GM18508 (cell line): ENCODE measurements at regions not wholly inside any gene's neighbourhood (a gene's known extent, or its start where the extent isn't known, plus 50 kb on each side); places are given as distances from the start of the nearest gene placed in this dataset.
"Not testable (repeated sequence)": the region's sequence is repeated elsewhere in the genome, so short reads cannot be mapped to it uniquely, and the experiment has no call there.

ENCODE experiments used
- ATAC-seq: cut with Tn5 transposase; IDR thresholded peaks from one replicate; pipeline ENCODE4 v1.9.1; 2021; ENCODE audit warnings: moderate number of reproducible peaks; ENCODE audit not compliant: insufficient read depth, unreplicated experiment

DNA sequence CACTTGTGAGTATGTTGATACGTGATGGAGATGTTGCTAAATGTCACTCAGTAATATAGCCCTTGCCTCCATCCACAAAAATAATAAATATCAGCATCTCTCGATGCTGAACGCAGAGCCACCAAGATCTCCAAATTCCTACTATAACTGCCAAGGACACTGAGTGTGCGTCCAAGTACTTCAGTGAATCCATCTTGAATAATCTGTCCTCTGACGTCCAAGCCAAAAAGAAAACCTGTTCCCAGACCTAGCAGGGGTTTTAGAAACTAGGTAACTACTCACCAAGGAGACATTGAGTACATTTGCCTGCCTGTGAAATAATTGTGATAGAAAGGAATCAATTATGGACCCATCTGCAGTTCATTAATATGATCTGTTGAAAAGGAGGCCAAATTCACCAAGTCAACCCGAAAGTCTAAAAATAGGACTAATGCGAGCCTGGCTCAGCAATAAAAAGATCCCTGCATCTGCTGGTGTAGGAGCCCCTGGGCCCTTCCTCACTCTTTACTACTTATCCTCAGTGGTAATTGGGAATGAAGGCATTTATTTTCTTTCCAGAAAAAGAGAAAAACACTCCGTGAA lies 226.9 kb upstream of the IRF2BP2 start:
- no peak for ATAC-seq

DNA sequence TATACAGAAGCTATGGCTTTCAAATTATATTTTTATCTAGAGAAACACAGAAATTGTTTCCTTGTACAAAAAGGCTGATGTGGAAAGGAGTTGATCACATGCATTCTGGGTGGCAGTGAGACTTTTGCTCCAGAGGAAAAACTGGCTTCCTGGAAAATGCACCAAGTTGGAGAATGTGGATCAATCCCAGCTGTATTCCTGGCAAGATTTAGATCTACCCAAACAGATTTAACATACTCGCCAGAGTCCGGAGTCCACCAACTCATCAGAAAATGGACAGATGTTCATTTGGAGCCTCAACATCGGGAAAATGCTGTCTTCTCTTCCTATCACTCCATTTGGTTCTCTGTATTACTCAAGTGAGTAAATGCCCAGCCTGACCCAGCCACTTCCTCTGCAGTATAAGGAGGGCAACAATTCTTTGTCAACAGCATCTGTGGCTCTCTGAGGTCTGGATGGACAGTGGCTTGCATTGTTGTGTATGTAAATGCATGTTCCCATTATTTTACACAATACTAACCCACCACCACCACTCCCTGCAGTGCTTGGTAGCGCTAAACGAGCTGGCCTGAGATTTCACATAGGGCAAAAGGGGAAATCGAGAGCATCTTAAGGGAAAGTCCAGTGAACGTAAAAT lies 226.2 kb upstream of the IRF2BP2 start:
- ATAC-seq: no peak

DNA sequence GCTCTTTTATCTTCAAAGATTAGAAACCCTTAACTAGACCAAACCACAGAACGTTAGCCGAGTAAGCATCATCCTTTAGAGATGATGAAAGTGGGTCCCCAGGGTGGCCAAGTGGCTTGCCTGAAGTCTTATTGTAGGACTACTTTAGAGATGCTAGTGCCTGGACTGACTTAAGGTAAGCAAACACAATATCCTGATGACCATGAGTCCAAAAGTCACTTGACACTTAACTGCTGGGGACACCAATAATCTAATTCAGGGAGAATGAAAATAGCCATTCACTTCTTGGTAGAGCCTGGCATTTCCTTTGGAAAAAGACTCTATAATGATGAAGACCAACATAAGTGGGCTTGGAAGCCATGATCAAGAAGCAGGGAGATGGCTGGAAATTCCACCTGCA lies 225.3 kb upstream of the IRF2BP2 start:
- no peak for ATAC-seq

DNA sequence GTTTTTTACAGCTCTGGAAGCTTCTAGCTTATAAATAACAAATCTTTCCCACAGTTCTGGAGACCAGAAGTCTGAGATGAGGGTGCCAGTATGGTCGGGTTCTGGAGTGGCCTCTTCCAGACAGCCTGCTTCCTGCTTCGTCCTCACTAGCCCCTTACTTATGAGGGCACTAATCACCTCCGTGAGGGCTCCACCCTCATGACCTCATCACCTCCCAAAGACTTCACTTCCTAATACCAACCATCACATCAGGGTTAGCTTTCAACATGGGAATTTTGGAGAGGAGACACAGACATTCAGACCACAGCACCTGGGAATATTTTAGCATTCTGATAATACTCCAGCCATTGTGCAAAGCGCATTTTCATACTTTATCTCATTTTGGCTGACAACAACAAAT lies 223.7 kb upstream of the IRF2BP2 start:
- ATAC-seq: no peak

DNA sequence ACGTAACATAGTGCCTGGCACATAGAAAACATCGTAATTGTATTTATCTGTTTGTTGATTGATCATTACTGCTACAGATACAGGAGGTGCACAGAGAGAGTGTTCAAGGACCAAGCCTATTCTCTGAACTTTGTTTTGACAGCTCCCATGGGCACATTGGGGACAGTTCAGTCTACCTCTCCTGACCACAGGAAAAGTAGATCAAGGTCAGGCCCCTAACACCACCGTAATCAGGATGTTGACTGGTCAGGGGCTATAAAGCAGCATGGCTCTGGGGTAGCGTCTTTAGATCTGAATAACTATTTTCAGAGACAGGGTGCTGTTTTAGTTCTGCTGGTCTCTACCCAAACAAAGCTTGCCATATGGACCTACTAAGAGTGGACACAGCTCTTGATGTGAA lies 223.1 kb upstream of the IRF2BP2 start:
- no peak for ATAC-seq

DNA sequence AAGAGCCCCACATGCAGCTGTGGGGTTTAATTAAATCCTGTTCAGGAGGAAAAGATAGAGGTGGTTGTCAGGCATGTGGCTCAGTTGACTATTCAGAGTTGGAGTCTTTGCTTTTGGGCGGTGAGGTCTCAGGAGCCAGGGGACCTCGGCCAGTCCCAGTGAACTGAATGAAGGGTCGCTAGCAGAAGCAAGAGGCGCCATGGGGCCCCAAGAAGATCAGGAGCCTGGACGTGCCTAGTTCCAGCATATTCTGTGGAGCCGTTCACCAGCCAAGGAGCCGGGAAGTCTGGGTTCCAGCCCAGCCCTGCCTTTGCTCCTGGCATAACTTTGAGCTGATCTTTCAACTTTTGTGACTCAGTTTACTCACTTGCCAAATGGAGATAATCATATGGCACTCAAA lies 217.7 kb upstream of the IRF2BP2 start:
- ATAC-seq: no peak

DNA sequence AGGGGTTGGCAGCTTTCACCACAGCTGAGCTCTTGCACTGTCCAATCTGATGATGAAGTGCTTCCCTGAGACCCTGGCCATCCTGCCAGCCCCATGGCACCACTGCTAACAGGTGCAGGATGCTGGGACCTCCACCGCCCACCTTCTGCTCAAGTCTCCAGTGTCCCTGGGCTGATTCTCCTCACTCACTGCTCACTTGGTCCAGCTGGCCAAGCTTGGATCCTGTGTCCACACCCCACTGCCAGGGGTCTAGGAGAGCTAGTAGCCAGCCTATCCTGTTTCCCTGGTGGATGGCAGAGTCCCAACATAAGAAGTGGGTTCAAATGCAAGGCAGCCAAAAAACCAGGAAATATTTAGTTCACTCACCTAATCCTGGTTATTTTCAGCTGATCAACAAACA lies 217.2 kb upstream of the IRF2BP2 start:
- ATAC-seq: no peak

DNA sequence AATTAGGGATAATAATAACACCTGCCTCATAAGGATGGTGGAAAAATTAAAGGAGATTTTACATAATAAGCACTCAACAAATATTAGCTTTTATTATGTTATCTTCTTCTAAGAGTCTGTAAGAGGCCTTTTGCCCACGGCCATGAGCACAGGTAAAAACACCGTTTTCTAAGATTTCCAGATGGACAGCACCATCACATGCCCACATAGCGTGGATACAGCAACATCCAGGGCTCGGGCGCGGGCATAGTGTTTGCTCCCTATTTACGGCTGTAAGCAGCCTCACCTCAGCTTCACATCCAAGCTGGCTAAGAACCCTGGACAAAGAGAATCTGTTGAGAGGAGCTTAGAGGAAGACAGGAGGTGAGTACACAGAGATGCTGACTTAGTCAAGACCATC lies 216.4 kb upstream of the IRF2BP2 start:
- no peak for ATAC-seq

DNA sequence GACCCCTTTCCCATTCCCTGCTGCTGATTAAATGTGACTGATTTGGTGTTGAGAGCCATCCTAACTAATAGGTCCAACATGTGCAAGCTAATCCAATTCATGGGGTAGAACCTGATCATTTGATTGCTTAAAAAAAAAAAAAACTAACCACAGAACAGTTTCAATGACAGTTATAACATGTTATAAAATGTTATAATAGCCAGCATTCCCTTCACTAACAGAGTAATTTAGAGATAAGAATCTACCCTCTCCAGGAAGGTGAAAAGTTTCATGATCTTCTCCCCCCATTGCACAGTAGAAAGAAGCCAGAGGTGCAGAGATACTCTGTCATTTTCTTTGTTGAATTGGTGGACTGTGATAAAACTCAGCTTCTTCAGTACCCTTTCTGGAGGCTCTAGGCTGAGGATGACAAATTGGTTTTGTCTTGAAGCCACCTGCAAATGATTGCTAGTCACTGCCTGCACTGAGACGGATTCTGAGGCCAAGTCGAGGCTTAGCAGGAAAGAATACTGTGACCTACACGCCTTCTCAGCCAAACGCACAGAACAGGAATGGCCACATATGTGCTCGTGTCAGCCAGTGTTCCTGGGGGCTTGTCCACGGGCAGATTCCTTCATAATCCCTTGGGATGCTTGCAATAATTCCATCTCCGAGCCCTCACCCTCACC lies 215.7 kb upstream of the IRF2BP2 start:
- ATAC-seq: no peak

DNA sequence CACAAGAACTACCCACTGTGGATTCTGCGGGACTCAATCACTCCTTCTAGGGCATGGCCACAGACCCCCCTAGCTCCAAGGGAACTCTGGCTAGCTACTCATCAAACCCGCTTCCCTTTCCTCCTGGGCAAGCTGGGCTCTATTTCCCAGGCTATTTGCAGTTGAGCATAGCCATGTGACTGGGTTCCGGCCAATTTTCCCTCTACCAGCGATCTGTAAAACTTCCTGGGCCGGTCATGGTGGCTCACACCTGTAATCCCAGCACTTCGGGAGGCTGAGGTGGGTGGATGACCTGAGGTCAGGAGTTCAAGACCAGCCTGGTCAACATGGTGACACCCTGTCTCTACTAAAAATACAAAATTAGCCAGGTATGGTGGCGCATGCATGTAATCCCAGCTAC lies 214.9 kb upstream of the IRF2BP2 start:
- not testable (repeated sequence) for ATAC-seq

DNA sequence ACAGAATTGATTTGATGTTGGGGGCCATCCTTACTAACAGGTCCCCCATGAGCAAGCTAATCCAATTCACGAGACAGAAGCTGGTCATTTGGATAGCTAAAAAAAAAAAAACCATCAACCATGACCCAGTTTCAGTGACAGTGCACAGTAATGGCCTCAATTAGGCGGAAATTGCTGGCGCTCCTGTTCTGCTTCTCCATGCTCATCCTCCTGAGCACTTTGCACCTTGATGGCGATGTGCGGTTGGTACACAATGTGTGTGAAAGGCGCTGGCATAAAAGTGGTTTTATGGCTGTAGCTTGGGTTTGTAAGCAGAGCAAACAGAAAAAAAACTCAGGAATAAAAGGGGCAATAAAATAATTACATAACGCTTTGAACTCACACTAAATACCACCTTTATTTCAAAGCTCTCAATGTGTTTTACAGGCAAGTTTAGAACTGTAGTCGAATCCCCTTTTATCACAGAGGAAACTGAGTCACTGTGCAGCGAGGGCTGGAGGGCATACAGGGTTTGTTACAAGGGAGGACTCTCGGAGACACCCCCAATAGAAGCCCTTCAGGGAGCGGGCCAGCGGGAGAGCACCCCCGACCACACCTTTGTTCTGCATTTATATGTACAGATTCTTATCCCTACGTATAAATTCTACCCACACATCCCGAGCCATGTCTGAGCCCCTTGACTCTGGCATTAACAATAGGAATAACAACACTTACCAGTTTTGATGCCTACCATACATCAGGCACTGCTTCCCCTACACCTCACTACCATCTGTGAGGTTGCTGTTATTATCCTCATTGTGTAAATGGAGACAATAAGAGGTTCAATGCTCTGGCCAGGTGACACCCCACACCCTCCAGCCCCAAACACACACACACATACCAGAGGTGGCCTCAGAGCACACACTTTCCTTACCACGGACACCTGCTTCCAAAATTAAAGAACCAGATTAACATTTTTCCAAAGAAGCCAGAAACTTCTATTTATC lies 213.5 kb upstream of the IRF2BP2 start:
- ATAC-seq: no peak

DNA sequence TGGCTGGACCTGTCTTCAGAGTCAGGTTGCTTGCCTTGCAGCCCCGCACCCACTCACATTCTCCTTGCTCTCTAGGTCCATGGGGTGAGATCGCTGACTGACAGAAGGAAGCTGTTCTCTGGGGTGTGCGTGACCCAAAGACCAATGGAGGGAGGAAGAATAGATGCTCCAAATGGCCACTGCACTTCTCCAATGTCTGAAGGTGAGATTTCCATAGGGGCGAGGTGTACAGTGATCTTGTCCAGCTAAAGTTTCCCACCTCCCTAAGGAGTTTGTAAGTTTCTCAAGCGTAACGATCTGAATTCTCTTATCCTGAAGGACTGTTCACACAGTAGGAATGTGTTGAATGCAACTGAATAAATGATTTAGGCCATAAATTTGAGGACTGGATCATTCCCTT lies 211.9 kb upstream of the IRF2BP2 start:
- ATAC-seq: no peak

DNA sequence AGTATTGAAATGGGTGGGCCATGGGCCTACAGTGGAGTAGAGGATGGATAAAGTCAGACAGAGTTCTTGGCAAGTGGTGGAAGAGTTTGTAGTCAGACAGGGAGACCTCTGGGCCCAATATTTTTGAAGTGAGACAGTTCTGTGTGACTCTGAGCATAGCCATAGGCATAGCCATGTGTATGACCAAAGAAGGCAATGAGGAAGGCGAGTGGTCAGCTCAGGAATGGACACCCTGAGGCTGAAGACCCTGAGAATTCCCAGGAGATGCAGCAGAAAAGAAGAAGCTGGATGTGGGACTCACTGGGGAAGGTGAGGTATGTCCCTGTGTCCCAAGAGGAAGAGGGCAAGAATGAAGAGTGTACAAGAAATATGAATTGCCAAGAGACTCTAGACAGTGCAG lies 210.6 kb upstream of the IRF2BP2 start:
- ATAC-seq: no peak

DNA sequence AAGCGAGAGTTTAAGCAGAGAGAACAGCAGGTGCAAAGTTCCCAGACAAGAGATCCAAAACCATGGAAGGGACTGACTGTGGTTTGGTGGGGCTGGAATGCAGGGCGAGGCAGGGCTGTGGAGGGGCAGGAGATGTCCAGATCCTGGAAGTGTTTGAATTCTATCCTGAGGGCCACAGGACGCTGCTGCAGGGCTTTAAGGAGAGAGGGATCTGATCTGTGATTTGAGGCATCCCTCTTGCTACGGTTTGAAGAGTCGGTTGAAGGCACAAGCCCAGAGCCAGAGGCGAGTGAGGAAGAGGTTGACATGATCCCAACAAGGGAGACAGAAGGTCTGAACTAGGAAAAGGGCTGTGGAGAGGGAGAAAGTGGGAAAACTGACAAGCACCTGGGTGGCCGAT lies 209.9 kb upstream of the IRF2BP2 start:
- ATAC-seq: not testable (repeated sequence)

DNA sequence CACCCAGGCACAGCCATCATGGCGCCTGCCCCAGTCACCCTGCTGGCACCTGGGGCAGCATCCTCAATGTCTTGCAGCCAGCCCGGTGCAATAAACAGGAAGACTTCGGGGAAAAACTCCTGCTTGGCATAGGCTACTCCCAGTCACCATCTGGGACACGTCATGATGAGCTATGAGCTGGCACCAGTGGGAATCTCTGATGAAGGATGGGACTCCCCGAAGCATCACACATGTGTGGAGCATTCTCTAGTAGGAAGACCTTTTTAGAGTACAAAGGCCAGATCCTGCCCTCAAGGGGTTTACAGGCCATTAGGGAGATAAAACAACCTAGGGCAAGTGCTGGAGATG lies 208.0 kb upstream of the IRF2BP2 start:
- not testable (repeated sequence) for ATAC-seq

DNA sequence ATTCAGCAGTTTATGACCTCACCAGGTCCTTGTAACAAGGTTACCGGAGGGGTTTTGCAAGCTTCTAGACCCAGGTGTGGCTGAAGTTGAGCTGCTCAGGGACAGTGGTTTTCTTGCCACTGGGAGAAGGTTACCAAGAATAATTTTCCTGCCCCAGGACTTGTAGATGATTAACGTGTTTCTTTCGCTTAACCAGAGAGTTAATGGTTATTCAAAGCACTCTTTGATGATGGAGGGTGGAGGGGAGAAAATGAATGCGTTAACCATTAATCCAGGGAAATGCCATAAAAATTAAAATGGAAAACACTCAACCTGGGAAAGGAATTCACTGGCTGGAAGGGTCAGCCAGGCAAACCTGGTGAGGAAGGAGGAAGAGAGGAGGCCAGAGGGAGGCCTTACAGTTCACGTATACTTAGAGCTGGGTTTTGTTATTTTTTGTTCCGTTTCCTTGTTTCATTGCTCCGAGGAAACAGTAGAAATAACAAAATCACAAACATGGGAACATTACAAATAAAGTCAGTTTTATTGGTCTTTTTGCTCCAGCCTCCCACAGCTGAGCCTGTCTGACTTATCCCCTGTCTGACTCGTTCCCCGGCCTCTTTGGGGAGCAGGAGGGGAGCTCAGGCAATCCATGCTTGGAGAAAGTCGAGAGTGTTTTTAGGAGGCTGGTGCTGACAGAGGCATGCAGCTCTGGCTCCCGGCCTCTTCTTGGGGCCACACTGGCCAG lies 207.5 kb upstream of the IRF2BP2 start:
- ATAC-seq: not testable (repeated sequence)

DNA sequence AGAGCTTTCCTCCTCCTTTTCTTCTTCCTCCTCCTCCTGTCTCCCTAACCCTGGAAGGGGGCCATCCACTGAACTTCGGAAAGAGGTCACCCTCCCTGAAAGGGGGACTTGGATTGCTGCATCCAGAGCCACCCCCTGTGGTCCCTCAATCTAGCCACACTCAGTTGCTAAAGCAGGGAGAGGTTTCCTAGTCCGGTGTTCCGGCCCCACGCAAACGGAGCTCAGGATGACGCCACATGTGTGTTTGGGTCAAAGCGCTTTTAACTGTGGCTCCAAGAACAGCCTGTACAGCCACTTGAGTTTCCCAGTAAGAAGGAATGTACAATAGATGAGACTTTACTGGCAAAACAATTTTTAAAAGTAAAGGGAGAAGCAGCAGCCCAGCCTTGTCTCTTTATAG lies 206.9 kb upstream of the IRF2BP2 start:
- ATAC-seq: not testable (repeated sequence)

DNA sequence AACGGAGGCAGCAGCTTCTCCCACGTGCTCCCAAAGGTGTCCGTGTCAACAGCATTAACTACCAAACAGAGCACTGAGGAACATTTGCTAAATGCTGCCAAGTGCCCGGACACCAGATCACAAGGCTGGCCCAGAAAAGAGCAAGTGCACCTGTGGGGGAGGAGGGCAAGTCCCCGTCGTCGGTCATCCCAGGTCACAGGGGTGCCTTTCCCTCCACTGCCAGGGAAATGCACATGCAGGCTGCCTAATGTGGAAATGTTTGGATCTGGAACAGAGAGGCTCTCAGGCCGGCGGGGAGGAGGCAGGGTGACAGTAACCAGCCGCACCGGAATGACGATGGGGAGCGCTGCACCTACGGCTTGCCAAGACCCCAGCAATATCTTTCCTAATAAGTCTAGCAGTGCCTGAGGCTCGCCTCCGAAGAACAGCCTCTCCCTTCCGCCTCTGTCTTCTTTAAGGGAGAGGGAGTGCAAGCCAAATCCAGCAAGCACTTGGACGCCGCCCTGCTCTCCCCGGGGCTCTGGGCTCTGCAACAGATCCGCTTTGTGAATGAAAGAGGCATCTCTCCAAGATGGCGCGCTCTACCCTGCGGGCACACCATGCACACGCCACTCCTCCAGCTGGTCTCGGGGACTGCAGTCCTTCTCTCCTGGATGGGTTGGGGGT lies 206.3 kb upstream of the IRF2BP2 start:
- ATAC-seq: not testable (repeated sequence)

DNA sequence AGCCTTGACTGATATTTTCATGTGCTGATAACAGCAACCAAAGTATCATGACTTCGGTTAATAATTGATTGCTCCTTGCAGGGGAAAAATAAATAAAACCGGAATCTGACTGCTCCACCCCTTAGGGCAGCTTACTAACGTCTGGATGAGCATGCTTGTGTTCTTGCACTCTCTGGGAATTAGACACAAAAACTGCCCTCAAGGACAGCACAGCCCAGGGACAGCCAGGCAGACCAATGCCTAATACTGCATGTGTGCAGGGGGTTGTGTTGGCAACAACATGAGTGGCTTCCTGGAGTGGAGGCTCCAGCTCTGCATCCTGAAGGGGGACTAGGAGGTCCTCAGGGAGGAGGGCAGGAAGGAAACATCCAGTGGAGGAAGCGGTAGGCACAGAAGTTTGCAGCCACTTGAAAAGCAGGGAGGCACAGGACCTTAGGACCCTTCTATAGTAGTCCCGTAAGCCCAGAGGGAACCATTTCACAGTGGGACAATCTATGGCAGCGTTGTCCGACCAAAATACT lies 205.4 kb upstream of the IRF2BP2 start:
- ATAC-seq: not testable (repeated sequence)
